GM12878 (cell line): ENCODE measurements at regions not wholly inside any gene's neighbourhood (a gene's known extent, or its start where the extent isn't known, plus 50 kb on each side); places are given as distances from the start of the nearest gene placed in this dataset.

Source experiments
- ATAC-seq: fragments of 200-7000 bp; cut with Tn5 transposase; 3 replicates; pipeline ENCODE4 v1.9.1; 2020; ENCODE audit warnings: mild to moderate bottlenecking, moderate library complexity
- BruUV-seq: library from RNA; stranded (reverse); fragments of 400-500 nt; replicated peaks from 2 replicates; lab custom pipeline; 2021; lab: Mats Ljungman, UMichigan
- CTCF ChIA-PET: fragments of 300-600 bp; sonication (Branson Sonifier 250); formaldehyde crosslinking; extraction: SDS; loops from one replicate; lab custom pipeline; 2021; ENCODE audit warnings: inconsistent platforms; lab: Yijun Ruan, JAX
- POLR2A ChIA-PET: fragments of 350-600 bp; formaldehyde crosslinking; extraction: SDS; loops from one replicate; lab custom pipeline; 2021; ENCODE audit warnings: inconsistent platforms; lab: Charles Lee
- RAD21 ChIA-PET: fragments of 300-600 bp; sonication (Branson Sonifier 250); formaldehyde crosslinking; loops from one replicate; lab custom pipeline; 2023; ENCODE audit warnings: antibody characterized with exemption; ENCODE audit not compliant: unreplicated experiment; lab: Charles Lee
- SMC1A ChIA-PET: fragments of 300-600 bp; sonication (Branson Sonifier 250); formaldehyde crosslinking; loops from one replicate; lab custom pipeline; 2023; ENCODE audit not compliant: unreplicated experiment, uncharacterized antibody; lab: Charles Lee
- DNase-seq: peaks from one replicate; pipeline ENCODE4 v3.0.0-alpha.2; 2011; ENCODE audit warnings: low read depth, low spot score
- FAIRE-seq: peaks from 3 replicates; lab custom pipeline; 2011; peaks lifted over from hg19 to GRCh38; lab: Jason Lieb, UNC
- H2AFZ ChIP-seq: 2 replicates; pipeline ENCODE4 v1.6.0; 2011; ENCODE audit warnings: low read depth, low read length, control low read depth; ENCODE audit not compliant: control insufficient read depth
- H3K27ac ChIP-seq: 2 replicates; pipeline ENCODE4 v1.5.1; 2011; ENCODE audit warnings: control low read depth; ENCODE audit not compliant: control insufficient read depth, insufficient read depth
- H3K27me3 ChIP-seq, 2 experiments: replicated peaks in 1 of 2; 2 replicates each; pipeline versions ENCODE4 v1.6.0 to v1.6.1; 2011; ENCODE audit warnings: low read length in 1 of 2; ENCODE audit not compliant: control insufficient read depth in 2 of 2, insufficient read depth in 2 of 2
- H3K36me3 ChIP-seq, 2 experiments: 2 replicates each; pipeline ENCODE4 v1.5.1; 2011; ENCODE audit warnings: low read length in 1 of 2; ENCODE audit not compliant: control insufficient read depth in 2 of 2, insufficient read depth in 2 of 2
- H3K4me1 ChIP-seq: 2 replicates; pipeline ENCODE4 v1.6.1; 2011; ENCODE audit warnings: mild to moderate bottlenecking, low read length, moderate library complexity, mixed read lengths; ENCODE audit not compliant: control insufficient read depth, insufficient read depth
- H3K4me2 ChIP-seq: 2 replicates; pipeline ENCODE4 v1.6.0; 2011; ENCODE audit warnings: control low read depth; ENCODE audit not compliant: control insufficient read depth, insufficient read depth
- H3K4me3 ChIP-seq: fragments of 200-600 bp; sonication (generic); 2 replicates; pipeline ENCODE4 v1.5.1; 2016
- H3K79me2 ChIP-seq: 2 replicates; pipeline ENCODE4 v1.6.0; 2011; ENCODE audit warnings: low read length; ENCODE audit not compliant: control insufficient read depth, insufficient read depth
- H3K9ac ChIP-seq: 2 replicates; pipeline ENCODE4 v1.8.0; 2011; ENCODE audit warnings: low read length, control low read depth, mixed read lengths; ENCODE audit not compliant: control insufficient read depth, insufficient read depth
- H3K9me3 ChIP-seq: replicated peaks from 3 replicates; pipeline ENCODE4 v1.5.1; 2011; ENCODE audit warnings: mild to moderate bottlenecking, low read length; ENCODE audit not compliant: control insufficient read depth, insufficient read depth
- H4K20me1 ChIP-seq: 2 replicates; pipeline ENCODE4 v1.6.0; 2011; ENCODE audit not compliant: control insufficient read depth, insufficient read depth
- BHLHE40 ChIP-seq, 2 experiments: fragments of 450-650 bp in 1 of 2; IDR thresholded peaks; 2 replicates each; pipeline ENCODE4 v1.6.1; 2011 to 2017; ENCODE audit warnings: low read depth in 2 of 2, borderline replicate concordance in 1 of 2, improper control_type of control experiment in 1 of 2, low read length in 1 of 2, mild to moderate bottlenecking in 1 of 2
- CREB1 ChIP-seq: IDR thresholded peaks from 2 replicates; pipeline ENCODE4 v1.6.1; 2012; ENCODE audit warnings: low read depth, mild to moderate bottlenecking, inconsistent platforms
- NFXL1 ChIP-seq: fragments of 450-650 bp; IDR thresholded peaks from 2 replicates; pipeline ENCODE4 v1.6.1; 2017; ENCODE audit warnings: antibody characterized with exemption, mild to moderate bottlenecking, borderline replicate concordance
- NR2F1 ChIP-seq: fragments of 450-650 bp; conservative IDR thresholded peaks from 2 replicates; pipeline ENCODE4 v1.6.1; 2017; ENCODE audit warnings: mild to moderate bottlenecking
- RAD51 ChIP-seq: fragments of 450-650 bp; IDR thresholded peaks from 2 replicates; pipeline ENCODE4 v1.6.1; 2016; ENCODE audit warnings: moderate library complexity, mild to moderate bottlenecking, inconsistent platforms
- RUNX3 ChIP-seq: IDR thresholded peaks from 2 replicates; pipeline ENCODE4 v1.6.1; 2012; ENCODE audit warnings: low read length, inconsistent platforms
- STAT1 ChIP-seq: fragments of 450-650 bp; conservative IDR thresholded peaks from 2 replicates; pipeline ENCODE4 v1.6.1; 2014; ENCODE audit warnings: antibody characterized with exemption, mild to moderate bottlenecking
- YBX1 ChIP-seq: fragments of 450-650 bp; IDR thresholded peaks from 2 replicates; pipeline ENCODE4 v1.6.1; 2016; ENCODE audit warnings: antibody characterized with exemption
- YY1 ChIP-seq: IDR thresholded peaks from 2 replicates; pipeline ENCODE4 v1.6.1; 2011; ENCODE audit warnings: low read depth, mild to moderate bottlenecking, low read length
- ZBED1 ChIP-seq: IDR thresholded peaks from 2 replicates; pipeline ENCODE4 v1.6.1; 2016; ENCODE audit warnings: borderline replicate concordance
- ZNF207 ChIP-seq: fragments of 450-650 bp; IDR thresholded peaks from 2 replicates; pipeline ENCODE4 v1.6.1; 2014; ENCODE audit warnings: antibody characterized with exemption, mild to moderate bottlenecking, borderline replicate concordance
- WGBS: methylation state at CpG from one replicate; pipeline ENCODE4 v1.1.6; 2016; ENCODE audit warnings: low lambda C conversion rate; ENCODE audit not compliant: insufficient replicate concordance, insufficient coverage; ENCODE audit errors: missing lambda C conversion rate; 5-methylcytosine and 5-hydroxymethylcytosine counted together
- in situ Hi-C: fragments of 300-500 bp; cut with MboI; formaldehyde crosslinking; loops from 9 replicates; pipeline ENCODE4 v1.14.3; 2018; ENCODE audit warnings: mixed read lengths
- intact Hi-C: fragments of 100-400 bp; cut with micrococcal nuclease; formaldehyde crosslinking; loops from one replicate; pipeline ENCODE4 v1.14.2; 2022; ENCODE audit not compliant: unreplicated experiment
- TF ChIP-seq, protein P1 (sequence below): IDR thresholded peaks from 2 replicates; pipeline ENCODE4 v1.6.1; 2011; ENCODE audit warnings: low read depth, mild to moderate bottlenecking, low read length, moderate library complexity, borderline replicate concordance; ENCODE audit errors: extremely low read depth
- TF ChIP-seq, protein P2 (sequence below): IDR thresholded peaks from 2 replicates; pipeline ENCODE4 v1.6.1; 2012; ENCODE audit warnings: low read depth, low read length, improper control_type of control experiment
- TF ChIP-seq, protein P3 (sequence below): fragments of 450-650 bp; IDR thresholded peaks from 2 replicates; pipeline ENCODE4 v1.6.1; 2016; ENCODE audit warnings: mild to moderate bottlenecking
- TF ChIP-seq, protein P4 (sequence below): fragments of 450-650 bp; IDR thresholded peaks from 2 replicates; pipeline ENCODE4 v1.6.1; 2016; ENCODE audit warnings: mild to moderate bottlenecking
- TF ChIP-seq, protein P5 (sequence below): IDR thresholded peaks from 2 replicates; pipeline ENCODE4 v1.6.1; 2011; ENCODE audit warnings: low read depth, low read length, improper control_type of control experiment, borderline replicate concordance

DNA sequence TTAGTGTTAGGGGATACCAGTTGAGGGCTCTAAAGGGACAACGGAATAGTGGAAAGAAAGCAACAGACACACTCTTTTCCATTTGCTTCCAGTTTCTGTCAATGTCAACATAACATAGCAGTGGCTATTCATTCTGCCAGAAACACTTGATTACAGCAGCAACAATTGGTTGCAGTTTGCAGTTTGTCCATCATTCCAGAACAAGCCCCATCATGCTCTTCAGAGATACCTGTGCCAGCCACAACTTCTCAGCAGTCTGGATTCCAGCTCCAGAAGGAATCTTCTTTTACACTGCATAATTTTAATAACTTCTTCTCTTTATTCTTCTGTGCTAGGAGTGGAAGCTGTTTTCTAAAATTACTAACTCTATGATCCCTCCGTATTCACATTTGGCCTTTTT lies 1521.4 kb downstream of the PLA2G4A start:
- in situ Hi-C loops (no loop called here), intact Hi-C loops (no loop called here)
- DNase-seq: no peak
- H2AFZ ChIP-seq: no peak overlapping the region
- H3K9ac ChIP-seq: no peak overlapping the region
- no peak overlapping the region for H3K4me3 ChIP-seq
- no TSS peak for BruUV-seq
- TF ChIP-seq, protein P1, sequence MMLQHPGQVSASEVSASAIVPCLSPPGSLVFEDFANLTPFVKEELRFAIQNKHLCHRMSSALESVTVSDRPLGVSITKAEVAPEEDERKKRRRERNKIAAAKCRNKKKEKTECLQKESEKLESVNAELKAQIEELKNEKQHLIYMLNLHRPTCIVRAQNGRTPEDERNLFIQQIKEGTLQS: no peak
- TF ChIP-seq, protein P2, sequence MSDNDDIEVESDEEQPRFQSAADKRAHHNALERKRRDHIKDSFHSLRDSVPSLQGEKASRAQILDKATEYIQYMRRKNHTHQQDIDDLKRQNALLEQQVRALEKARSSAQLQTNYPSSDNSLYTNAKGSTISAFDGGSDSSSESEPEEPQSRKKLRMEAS: no peak
- TF ChIP-seq, protein P3, sequence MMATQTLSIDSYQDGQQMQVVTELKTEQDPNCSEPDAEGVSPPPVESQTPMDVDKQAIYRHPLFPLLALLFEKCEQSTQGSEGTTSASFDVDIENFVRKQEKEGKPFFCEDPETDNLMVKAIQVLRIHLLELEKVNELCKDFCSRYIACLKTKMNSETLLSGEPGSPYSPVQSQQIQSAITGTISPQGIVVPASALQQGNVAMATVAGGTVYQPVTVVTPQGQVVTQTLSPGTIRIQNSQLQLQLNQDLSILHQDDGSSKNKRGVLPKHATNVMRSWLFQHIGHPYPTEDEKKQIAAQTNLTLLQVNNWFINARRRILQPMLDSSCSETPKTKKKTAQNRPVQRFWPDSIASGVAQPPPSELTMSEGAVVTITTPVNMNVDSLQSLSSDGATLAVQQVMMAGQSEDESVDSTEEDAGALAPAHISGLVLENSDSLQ: no peak
- no peak for TF ChIP-seq STAT1
- no peak for TF ChIP-seq BHLHE40 (IDR thresholded peaks at IDR 0.05; ENCODE audit: borderline replicate concordance in 1 of 2, low read depth in 2 of 2, low read length in 1 of 2)
- no peak for TF ChIP-seq RUNX3
- no peak for TF ChIP-seq YY1
- TF ChIP-seq ZBED1: no peak
- TF ChIP-seq, protein P4, sequence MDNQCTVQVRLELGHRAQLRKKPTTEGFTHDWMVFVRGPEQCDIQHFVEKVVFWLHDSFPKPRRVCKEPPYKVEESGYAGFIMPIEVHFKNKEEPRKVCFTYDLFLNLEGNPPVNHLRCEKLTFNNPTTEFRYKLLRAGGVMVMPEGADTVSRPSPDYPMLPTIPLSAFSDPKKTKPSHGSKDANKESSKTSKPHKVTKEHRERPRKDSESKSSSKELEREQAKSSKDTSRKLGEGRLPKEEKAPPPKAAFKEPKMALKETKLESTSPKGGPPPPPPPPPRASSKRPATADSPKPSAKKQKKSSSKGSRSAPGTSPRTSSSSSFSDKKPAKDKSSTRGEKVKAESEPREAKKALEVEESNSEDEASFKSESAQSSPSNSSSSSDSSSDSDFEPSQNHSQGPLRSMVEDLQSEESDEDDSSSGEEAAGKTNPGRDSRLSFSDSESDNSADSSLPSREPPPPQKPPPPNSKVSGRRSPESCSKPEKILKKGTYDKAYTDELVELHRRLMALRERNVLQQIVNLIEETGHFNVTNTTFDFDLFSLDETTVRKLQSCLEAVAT: no peak
- TF ChIP-seq NFXL1: no peak
- no peak for TF ChIP-seq ZNF207
- no peak for TF ChIP-seq CREB1
- TF ChIP-seq YBX1: no peak
- no peak for TF ChIP-seq RAD51
- TF ChIP-seq, protein P5, sequence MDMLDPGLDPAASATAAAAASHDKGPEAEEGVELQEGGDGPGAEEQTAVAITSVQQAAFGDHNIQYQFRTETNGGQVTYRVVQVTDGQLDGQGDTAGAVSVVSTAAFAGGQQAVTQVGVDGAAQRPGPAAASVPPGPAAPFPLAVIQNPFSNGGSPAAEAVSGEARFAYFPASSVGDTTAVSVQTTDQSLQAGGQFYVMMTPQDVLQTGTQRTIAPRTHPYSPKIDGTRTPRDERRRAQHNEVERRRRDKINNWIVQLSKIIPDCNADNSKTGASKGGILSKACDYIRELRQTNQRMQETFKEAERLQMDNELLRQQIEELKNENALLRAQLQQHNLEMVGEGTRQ: no peak
- no peak for TF ChIP-seq NR2F1
- FAIRE-seq: no peak
- no peaks in the 10 kb centered on the region for H3K9me3 ChIP-seq
- H3K79me2 ChIP-seq: no peaks in the 10 kb centered on the region
- 14% methylated on average over 2 of the region's 2 CpGs for WGBS
- no peak overlapping the region for H3K4me2 ChIP-seq
- CTCF ChIA-PET: no interaction called here
- H3K4me1 ChIP-seq: no peaks in the 10 kb centered on the region
- no peaks in the 10 kb centered on the region for H4K20me1 ChIP-seq
- H3K27me3 ChIP-seq: no peaks in the 10 kb centered on the region
- no peak for ATAC-seq
- POLR2A ChIA-PET: no interaction called here
- RAD21 ChIA-PET: no interaction called here
- SMC1A ChIA-PET: no interaction called here
- H3K27ac ChIP-seq: no peak overlapping the region
- no peaks in the 10 kb centered on the region for H3K36me3 ChIP-seq
